HG03354 (cell line): ENCODE measurements at regions not wholly inside any gene's neighbourhood (a gene's known extent, or its start where the extent isn't known, plus 50 kb on each side); places are given as distances from the start of the nearest gene placed in this dataset.
"Not testable (repeated sequence)": the region's sequence is repeated elsewhere in the genome, so short reads cannot be mapped to it uniquely, and the experiment has no call there.

Experiments
- ATAC-seq: cut with Tn5 transposase; IDR thresholded peaks from one replicate; pipeline ENCODE4 v1.9.1; 2021; ENCODE audit warnings: mild to moderate bottlenecking; ENCODE audit not compliant: unreplicated experiment, poor library complexity, severe bottlenecking

GRCh38 chr9:10806868-10807267, 194.1 kb upstream of the PTPRD start:
- ATAC-seq: no peak

DNA sequence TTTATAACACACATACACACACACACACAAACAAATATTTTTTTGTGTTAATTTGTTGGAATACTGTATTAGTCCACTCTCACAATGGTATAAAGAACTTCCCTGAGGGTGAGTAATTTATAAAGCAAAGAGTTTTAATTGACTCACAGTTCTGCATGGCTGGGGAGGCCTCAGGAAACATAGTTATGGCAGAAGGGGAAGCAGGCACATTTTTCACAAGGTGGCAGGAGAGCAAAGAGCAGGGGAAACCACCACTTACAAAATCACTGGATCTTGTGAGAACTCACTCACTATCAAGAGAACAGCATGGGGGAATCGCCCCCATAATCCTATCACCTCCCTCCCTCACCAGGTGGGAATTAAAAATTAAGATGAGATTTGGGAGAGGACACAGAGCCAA, 205.4 kb upstream of the PTPRD start:
- no peak for ATAC-seq

GRCh38 chr9:10835791-10836463, 223.1 kb upstream of the PTPRD start:
- no peak for ATAC-seq

- ATAC-seq: no peak
Observed at GRCh38 chr9:10843151-10843550, 230.3 kb upstream of the PTPRD start.

GRCh38 chr9:10855847-10856246, 243.0 kb upstream of the PTPRD start:
- ATAC-seq: no peak

GRCh38 chr9:10858817-10859216, 246.0 kb upstream of the PTPRD start:
- no peak for ATAC-seq

DNA sequence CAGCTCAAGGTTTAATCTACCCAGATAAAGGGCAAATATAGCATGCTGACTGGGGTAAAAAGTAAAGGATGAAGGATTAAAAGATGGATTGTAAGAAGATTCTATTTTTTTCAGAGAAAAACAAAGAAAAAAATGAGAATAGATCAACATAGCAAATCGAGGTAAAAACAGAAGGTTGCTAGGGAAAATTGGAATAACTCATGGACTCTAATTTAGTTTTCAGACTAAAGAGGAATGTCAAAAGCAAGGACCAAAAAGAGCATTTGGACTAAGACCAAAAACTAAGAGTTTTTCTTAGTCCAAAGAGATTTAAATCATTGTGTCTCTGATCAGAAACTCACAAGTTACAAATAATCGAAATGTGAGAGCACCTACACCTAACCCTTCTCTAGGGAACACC, 250.7 kb upstream of the PTPRD start:
- ATAC-seq: no peak

DNA sequence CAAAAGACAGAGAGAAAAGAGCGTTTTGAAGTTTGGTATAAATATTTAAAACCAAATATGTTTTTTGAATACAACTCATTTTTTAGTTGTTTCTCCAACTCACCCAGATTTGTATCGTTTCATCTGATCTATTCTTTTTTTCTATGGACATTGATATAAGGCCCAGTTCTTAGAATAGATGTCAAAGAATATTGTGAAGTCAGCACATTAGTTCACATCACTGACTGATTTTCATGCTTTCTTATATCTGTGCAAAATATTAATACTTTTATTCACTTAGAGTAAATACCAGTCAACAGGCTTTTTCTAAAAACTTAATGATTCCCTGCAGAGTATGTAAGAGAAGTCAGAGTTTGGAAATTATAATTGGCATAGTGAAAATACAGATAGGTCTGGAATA, 254.4 kb upstream of the PTPRD start:
- no peak for ATAC-seq

- ATAC-seq: no peak
Observed at GRCh38 chr9:10869687-10870086, 256.9 kb upstream of the PTPRD start.

DNA sequence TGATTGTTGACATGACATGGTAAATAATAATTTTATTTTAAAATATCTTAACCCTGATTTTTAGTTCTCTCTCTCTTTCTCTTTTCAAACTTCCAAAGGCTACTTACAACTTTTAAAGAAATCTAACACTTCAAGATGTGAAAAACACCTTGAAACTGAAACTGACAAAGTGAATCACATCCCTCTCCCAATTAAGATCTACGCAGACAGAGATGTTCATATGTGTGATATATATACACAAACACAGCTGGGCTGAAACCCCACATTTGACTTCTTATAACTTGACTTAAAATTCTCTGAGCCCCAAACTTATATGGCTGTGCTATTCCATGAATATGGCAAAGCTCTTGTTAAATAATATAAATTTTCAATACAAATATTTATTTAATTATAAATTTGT, 261.2 kb upstream of the PTPRD start:
- no peak for ATAC-seq

DNA sequence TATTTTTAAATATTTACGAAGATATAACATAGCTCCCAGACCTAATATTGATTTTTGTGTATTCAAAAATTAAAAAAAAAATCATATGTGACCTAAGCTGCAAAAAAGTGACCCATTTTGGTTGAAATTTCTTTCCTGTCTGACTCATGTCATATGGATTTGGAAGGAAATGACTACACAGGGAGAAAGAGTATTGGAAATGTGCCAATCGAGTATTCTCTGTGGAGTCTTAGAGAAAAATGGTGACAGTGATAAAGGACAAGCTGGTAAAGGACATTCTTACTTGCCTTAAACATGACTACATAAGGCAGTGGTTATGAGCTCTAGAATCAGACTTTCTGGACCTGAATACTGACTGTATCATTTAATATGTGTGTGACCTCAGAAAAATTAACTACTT, 262.9 kb upstream of the PTPRD start:
- no peak for ATAC-seq

- no peak for ATAC-seq
Observed at GRCh38 chr9:10876333-10876732, 263.5 kb upstream of the PTPRD start.

DNA sequence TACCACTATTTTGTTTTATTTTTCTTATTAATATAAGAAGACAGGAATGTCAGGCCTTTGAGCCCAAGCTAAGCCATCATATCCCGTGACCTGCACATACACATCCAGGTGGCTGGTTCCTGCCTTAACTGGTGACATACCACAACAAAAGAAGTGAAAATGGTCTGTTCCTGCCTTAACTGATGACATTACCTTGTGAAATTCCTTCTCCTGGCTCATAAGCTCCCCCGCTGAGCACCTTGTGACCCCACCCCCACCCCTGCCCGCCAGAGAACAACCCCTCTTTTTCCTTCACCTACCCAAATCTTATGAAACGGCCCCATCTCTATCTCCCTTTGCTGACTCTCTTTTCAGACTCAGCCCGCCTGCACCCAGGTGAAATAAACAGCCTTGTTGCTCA, 277.5 kb upstream of the PTPRD start:
- not testable (repeated sequence) for ATAC-seq

DNA sequence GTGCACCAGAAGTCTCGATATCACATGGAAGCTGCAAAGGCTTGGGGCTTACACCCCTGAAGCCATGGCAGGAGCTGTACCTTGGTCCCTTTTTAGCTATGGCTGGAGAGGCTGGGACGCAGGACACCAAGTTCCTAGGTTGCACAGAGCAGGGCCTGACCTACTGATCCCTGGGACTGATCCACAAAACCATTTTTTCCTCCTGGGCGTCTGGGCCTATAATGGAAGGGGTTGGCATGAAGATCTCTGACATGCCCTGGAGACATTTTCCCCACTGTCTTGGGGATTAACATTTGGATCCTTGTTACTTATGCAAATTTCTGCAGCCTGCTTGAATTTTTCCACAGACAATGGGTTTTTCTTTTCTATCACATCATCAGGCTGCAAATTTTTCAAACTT, 286.7 kb upstream of the PTPRD start:
- ATAC-seq: no peak

DNA sequence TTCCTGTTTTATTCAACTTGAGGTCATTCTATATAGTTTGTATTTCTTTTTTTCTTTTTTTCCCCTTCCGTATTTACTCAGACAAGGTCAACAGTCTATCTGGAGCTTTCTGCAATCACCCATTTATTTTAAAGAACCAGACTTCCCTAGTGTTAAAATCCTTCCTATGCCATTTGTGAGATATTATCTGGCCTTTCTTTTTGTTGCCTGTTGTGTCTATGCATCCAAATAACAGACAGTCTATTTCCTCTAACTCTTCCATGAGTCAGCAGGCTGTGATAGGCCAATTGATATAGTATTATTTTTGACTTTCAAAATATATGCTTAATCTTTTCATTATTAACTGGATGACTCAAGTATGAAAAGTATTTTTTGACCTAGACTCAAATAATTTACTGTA, 291.2 kb upstream of the PTPRD start:
- no peak for ATAC-seq

DNA sequence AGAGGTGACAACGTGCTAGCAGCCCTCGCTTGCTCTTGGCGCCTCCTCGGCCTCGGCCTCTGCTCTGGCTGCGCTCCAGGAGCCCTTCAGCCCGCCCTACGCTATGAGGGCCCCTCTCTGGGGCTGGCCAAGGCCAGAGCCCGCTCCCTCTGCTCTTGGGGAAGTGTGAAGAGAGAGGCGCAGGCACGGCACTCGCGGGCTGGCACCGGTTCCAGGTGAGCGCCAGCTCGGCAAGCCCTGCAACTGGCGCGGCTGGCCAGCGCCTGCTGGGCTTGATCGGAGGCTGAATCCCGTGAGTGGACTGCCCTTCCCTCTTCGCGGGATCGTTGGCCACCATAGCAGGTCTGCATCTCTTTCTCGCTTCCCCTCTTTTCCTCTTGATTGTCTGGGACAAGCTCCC, 298.0 kb upstream of the PTPRD start:
- ATAC-seq: no peak

DNA sequence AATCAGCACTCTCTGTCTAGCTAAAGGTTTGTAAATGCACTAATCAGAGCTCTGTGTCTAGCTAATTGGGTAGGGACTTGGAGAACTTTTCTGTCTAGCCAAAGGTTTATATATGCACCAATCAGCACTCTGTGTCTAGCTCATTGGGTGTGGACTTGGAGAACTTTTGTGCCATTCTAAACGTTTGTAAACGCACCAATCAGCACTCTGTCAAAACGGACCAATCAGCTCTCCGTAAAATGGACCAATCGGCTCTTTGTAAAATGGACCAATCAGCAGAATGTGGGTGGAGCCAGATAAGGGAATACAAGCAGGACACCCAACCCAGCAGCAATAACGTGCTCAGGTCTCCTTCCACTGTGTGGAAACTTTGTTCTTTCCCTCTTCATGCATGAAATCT, 298.6 kb upstream of the PTPRD start:
- no peak for ATAC-seq

DNA sequence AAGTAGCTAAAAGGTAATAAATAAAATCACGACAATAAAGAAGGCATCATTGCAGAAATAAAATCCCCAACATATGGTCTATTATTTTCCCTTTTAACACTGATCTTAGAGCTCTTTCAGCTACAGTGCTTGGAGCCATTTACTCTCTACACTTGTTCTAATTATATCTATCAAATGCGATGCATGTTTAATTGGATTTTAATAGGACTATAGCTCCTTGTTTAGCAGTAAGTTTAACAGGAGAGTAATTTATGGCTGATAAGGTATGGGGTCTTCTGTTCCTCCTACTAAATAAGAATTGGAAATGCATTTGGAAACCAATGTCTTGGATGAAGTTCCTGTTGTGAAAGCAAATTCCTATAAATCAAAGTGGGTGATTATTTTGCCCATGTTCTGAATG, 304.2 kb upstream of the PTPRD start:
- ATAC-seq: no peak

- ATAC-seq: no peak
Observed at GRCh38 chr9:10921671-10922070, 308.9 kb upstream of the PTPRD start.

DNA sequence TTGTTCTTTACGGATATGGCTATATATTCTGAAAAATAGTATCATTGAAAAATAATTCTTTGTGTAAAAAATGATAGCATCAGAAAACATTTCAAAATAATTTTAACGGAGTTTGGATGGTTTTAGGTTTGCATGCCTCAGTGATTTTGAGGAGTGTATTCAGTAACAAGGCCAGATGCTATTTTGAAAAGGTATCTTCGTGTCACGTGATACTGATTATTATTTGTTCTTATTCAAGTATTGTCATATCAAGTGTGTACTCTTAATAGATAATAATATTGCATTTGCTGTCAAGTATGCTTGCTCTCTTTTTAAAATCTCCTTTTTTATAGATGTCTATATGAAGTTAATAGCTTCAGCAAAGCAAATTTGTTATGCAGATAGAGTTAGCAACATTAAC, 313.1 kb upstream of the PTPRD start:
- ATAC-seq: no peak

DNA sequence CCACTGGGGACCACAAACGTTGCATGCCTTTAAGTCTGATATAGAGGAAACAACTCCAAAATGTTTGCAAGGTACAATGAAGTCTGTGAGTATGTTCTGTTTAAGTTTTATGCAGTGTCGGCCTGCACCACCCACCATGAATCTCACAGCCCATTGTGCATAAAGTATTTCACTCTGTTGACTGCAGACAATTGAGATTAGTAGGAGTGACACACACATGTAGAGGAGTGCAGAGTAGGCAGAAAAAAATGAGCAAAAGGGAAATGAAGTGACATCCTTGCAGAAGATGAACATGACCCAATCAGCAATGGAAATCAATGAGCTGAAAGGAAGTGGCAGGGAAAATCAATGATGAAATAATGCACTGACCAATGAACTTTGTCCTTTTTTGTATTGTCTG, 315.6 kb upstream of the PTPRD start:
- ATAC-seq: no peak

DNA sequence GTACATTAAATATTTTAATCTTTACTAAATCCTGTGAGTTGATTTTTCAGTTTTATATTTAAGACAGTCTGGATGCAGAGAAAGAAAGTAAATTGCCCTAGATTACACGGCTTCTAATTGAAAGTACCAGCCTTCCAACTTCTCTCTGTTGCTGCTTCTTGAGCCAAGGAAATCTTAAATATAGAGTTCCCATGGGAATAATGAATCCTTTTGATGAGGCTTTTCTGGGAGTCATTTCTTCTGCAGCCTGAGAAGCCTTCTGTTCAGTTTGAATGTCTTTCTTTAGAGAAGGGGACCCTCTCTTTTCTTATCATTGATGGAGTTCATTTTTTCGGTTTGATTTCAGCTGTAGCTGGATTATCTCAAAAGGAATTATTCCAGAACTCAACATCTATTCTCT, 317.3 kb upstream of the PTPRD start:
- ATAC-seq: no peak
